ENCODE measurements at regions not wholly inside any gene's neighbourhood (a gene's known extent, or its start where the extent isn't known, plus 50 kb on each side); places are given as distances from the start of the nearest gene placed in this dataset.

- no peaks in the 10 kb centered on the region for H3K36me3 ChIP-seq
- no peaks in the 10 kb centered on the region for H3K9me3 ChIP-seq
- H3K4me3 ChIP-seq: no peak overlapping the region
- intact Hi-C loops (cut with DNase I; ENCODE audit: low total_unique reads): no loop called here
- H3K27ac ChIP-seq: no peak overlapping the region
- no peaks in the 10 kb centered on the region for H3K4me1 ChIP-seq
- TF ChIP-seq POLR2A (IDR thresholded peaks at IDR 0.05) (no peak), CTCF (IDR thresholded peaks at IDR 0.05) (no peak)
- DNase-seq: no peak
- no peaks in the 10 kb centered on the region for H3K27me3 ChIP-seq
Observed at GRCh38 chr11:70802185-70802584, 403.9 kb downstream of the CTTN start.

- no peaks in the 10 kb centered on the region for H3K4me1 ChIP-seq
- no peak for TF ChIP-seq POLR2A (IDR thresholded peaks at IDR 0.05)
- no peak for TF ChIP-seq CTCF (IDR thresholded peaks at IDR 0.05)
Observed at GRCh38 chr11:70804139-70804837, 406.0 kb downstream of the CTTN start.

GRCh38 chr11:70805243-70805642 lies 406.9 kb downstream of the CTTN start:
- no peak for TF ChIP-seq POLR2A (IDR thresholded peaks at IDR 0.05)
- TF ChIP-seq CTCF (IDR thresholded peaks at IDR 0.05): no peak
- H3K27me3 ChIP-seq: no peaks in the 10 kb centered on the region
- DNase-seq: no peak
- H3K9me3 ChIP-seq: no peaks in the 10 kb centered on the region
- no peaks in the 10 kb centered on the region for H3K4me1 ChIP-seq
- no peaks in the 10 kb centered on the region for H3K36me3 ChIP-seq
- intact Hi-C loops (cut with DNase I; ENCODE audit: low total_unique reads): no loop called here
- no peak overlapping the region for H3K4me3 ChIP-seq
- H3K27ac ChIP-seq: no peak overlapping the region

More at GRCh38 chr11:70804139-70804837, 406.0 kb downstream of the CTTN start:
- Histone ChIP-seq H3K36me3 (no peaks in the 10 kb centered on the region), H3K27me3 (no peaks in the 10 kb centered on the region), H3K4me3 (no peak overlapping the region), H3K9me3 (no peaks in the 10 kb centered on the region), H3K27ac (no peak overlapping the region)
- intact Hi-C loops (cut with DNase I; ENCODE audit: low total_unique reads): no loop called here
- no peak for DNase-seq

GRCh38 chr11:70805971-70806370 lies 407.6 kb downstream of the CTTN start:
- TF ChIP-seq CTCF (IDR thresholded peaks at IDR 0.05) (no peak), POLR2A (IDR thresholded peaks at IDR 0.05) (no peak)
- Histone ChIP-seq H3K9me3 (no peaks in the 10 kb centered on the region), H3K27ac (no peak overlapping the region), H3K27me3 (no peaks in the 10 kb centered on the region), H3K4me1 (no peaks in the 10 kb centered on the region), H3K4me3 (no peak overlapping the region), H3K36me3 (no peaks in the 10 kb centered on the region)
- intact Hi-C loops (cut with DNase I; ENCODE audit: low total_unique reads): no loop called here
- DNase-seq: no peak

- H3K27me3 ChIP-seq: no peaks in the 10 kb centered on the region
- H3K4me1 ChIP-seq: no peaks in the 10 kb centered on the region
- no peak overlapping the region for H3K27ac ChIP-seq
- TF ChIP-seq POLR2A (IDR thresholded peaks at IDR 0.05) (no peak), CTCF (IDR thresholded peaks at IDR 0.05) (no peak)
- intact Hi-C loops (cut with DNase I; ENCODE audit: low total_unique reads): no loop called here
- no peak overlapping the region for H3K4me3 ChIP-seq
- H3K36me3 ChIP-seq: no peaks in the 10 kb centered on the region
- DNase-seq: no peak
- H3K9me3 ChIP-seq: no peaks in the 10 kb centered on the region
Observed at GRCh38 chr11:70806461-70807194, 408.3 kb downstream of the CTTN start.
